Neural progenitor cell (in vitro differentiated cells): ENCODE measurements at regions not wholly inside any gene's neighbourhood (a gene's known extent, or its start where the extent isn't known, plus 50 kb on each side); places are given as distances from the start of the nearest gene placed in this dataset.

Experiments
- DNase-seq: peaks from one replicate; pipeline ENCODE4 v3.0.0-alpha.2; 2016; ENCODE audit warnings: low spot score
- H2AFZ ChIP-seq: fragments of 200-600 bp; sonication (generic); replicated peaks from 2 replicates; pipeline ENCODE4 v1.6.1; 2016; ENCODE audit warnings: antibody characterized with exemption
- H3F3A ChIP-seq: fragments of 200-600 bp; sonication (generic); 2 replicates; pipeline ENCODE4 v1.6.1; 2016; ENCODE audit warnings: antibody characterized with exemption, low read depth
- H3K27ac ChIP-seq: fragments of 200-600 bp; sonication (generic); 2 replicates; pipeline ENCODE4 v1.5.1; 2016; ENCODE audit warnings: mild to moderate bottlenecking
- H3K27me3 ChIP-seq: fragments of 200-600 bp; sonication (generic); 2 replicates; pipeline ENCODE4 v1.6.1; 2016; ENCODE audit warnings: mild to moderate bottlenecking, moderate library complexity
- H3K36me3 ChIP-seq: fragments of 200-600 bp; sonication (generic); 2 replicates; pipeline ENCODE4 v1.5.1; 2016
- H3K4me1 ChIP-seq: fragments of 200-600 bp; sonication (generic); 2 replicates; pipeline ENCODE4 v1.6.1; 2016; ENCODE audit warnings: mixed run types
- H3K4me2 ChIP-seq: fragments of 200-600 bp; sonication (generic); 2 replicates; pipeline ENCODE4 v1.6.1; 2016
- H3K4me3 ChIP-seq: fragments of 200-600 bp; sonication (generic); 2 replicates; pipeline ENCODE4 v1.5.1; 2016
- H3K79me2 ChIP-seq: fragments of 200-600 bp; sonication (generic); 2 replicates; pipeline ENCODE4 v1.6.1; 2016; ENCODE audit warnings: low read depth
- H3K9ac ChIP-seq: fragments of 200-600 bp; sonication (generic); 2 replicates; pipeline ENCODE4 v1.6.1; 2016
- H3K9me3 ChIP-seq: fragments of 200-600 bp; sonication (generic); 2 replicates; pipeline ENCODE4 v1.5.1; 2016; ENCODE audit warnings: low read depth
- H4K20me1 ChIP-seq: fragments of 200-600 bp; sonication (generic); 2 replicates; pipeline ENCODE4 v1.6.1; 2016; ENCODE audit warnings: low read depth
- H3K27ac Mint-ChIP-seq: 3 replicates; pipeline ENCODE4 v1.8.0; 2021; ENCODE audit warnings: mixed read lengths
- H3K27me3 Mint-ChIP-seq: 2 replicates; pipeline ENCODE4 v1.8.0; 2022; ENCODE audit warnings: low read depth, mild to moderate bottlenecking, inconsistent platforms, moderate library complexity, mixed read lengths; ENCODE audit not compliant: insufficient read depth
- H3K36me3 Mint-ChIP-seq: 3 replicates; pipeline ENCODE4 v1.8.0; 2021; ENCODE audit warnings: mixed read lengths
- H3K4me1 Mint-ChIP-seq: 3 replicates; pipeline ENCODE4 v1.8.0; 2021; ENCODE audit warnings: mixed read lengths
- H3K4me3 Mint-ChIP-seq: 3 replicates; pipeline ENCODE4 v1.8.0; 2021; ENCODE audit warnings: mild to moderate bottlenecking, moderate library complexity, mixed read lengths
- H3K9me3 Mint-ChIP-seq: 3 replicates; pipeline ENCODE4 v1.8.0; 2020; ENCODE audit warnings: mixed read lengths
- CTCF ChIP-seq: fragments of 200-600 bp; sonication (generic); IDR thresholded peaks from 2 replicates; pipeline ENCODE4 v1.5.1; 2017; ENCODE audit warnings: antibody characterized with exemption, mild to moderate bottlenecking
- EZH2 ChIP-seq: fragments of 200-600 bp; sonication (generic); IDR thresholded peaks from 2 replicates; pipeline ENCODE4 v1.6.1; 2017; ENCODE audit warnings: antibody characterized with exemption, mild to moderate bottlenecking, moderate library complexity
- EZH2phosphoT487 ChIP-seq: fragments of 200-600 bp; sonication (generic); IDR thresholded peaks from 2 replicates; pipeline ENCODE4 v1.6.1; 2017; ENCODE audit warnings: antibody characterized with exemption

DNA sequence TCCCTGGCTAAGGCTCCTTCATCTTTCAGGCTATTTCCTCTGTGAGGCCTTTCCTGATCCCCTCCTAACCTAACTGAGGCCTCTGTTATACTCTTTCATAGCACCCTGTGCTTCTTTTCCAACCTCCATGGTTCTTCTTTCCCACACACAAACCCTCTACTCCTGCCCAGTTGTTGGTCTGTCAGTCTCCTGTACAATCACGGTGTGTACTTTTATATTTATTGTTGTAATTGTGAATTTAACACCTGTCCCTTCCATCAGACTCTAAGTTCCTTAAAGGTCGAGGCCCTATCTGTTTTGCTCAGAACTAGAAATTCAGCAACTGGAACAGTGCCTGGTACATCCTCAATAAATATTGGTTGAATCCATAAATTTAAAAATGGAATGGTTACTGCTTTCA is 100.2 kb upstream of the KCNE2 start:
- no peaks in the 10 kb centered on the region for H3F3A ChIP-seq
- H3K4me3 ChIP-seq, result no peak overlapping the region
- peaks cover 4% of the 10 kb centered on the region for H3K27me3 Mint-ChIP-seq
- no peaks in the 10 kb centered on the region for H3K79me2 ChIP-seq
- H4K20me1 ChIP-seq, result no peaks in the 10 kb centered on the region
- H3K36me3 ChIP-seq, result no peaks in the 10 kb centered on the region
- H3K27ac Mint-ChIP-seq, result no peak overlapping the region
- no peak for DNase-seq
- no peak overlapping the region for H3K4me3 Mint-ChIP-seq
- H3K36me3 Mint-ChIP-seq, result peaks cover 10% of the 10 kb centered on the region
- H3K9me3 ChIP-seq, result no peaks in the 10 kb centered on the region
- H3K4me1 ChIP-seq, result no peaks in the 10 kb centered on the region
- H2AFZ ChIP-seq, result no peak overlapping the region
- H3K4me2 ChIP-seq, result no peak overlapping the region
- no peak overlapping the region for H3K9ac ChIP-seq
- no peaks in the 10 kb centered on the region for H3K27me3 ChIP-seq
- TF ChIP-seq EZH2phosphoT487 (no peak), CTCF (no peak), EZH2 (no peak)
- no peaks in the 10 kb centered on the region for H3K4me1 Mint-ChIP-seq
- H3K27ac ChIP-seq, result no peak overlapping the region
- H3K9me3 Mint-ChIP-seq, result peaks cover 13% of the 10 kb centered on the region

GRCh38 chr21:34266351-34266750 is 97.5 kb upstream of the KCNE2 start:
- Mint-ChIP-seq H3K27ac (no peak overlapping the region), H3K27me3 (peaks cover 4% of the 10 kb centered on the region), H3K9me3 (peaks cover 13% of the 10 kb centered on the region), H3K36me3 (peaks cover 10% of the 10 kb centered on the region), H3K4me3 (no peak overlapping the region), H3K4me1 (no peaks in the 10 kb centered on the region)
- DNase-seq, result no peak
- Histone ChIP-seq H3K4me3 (no peak overlapping the region), H3K9ac (no peak overlapping the region), H3K9me3 (no peaks in the 10 kb centered on the region), H3F3A (no peaks in the 10 kb centered on the region), H3K27me3 (no peaks in the 10 kb centered on the region), H3K4me2 (no peak overlapping the region), H4K20me1 (no peaks in the 10 kb centered on the region), H3K79me2 (no peaks in the 10 kb centered on the region), H3K4me1 (no peaks in the 10 kb centered on the region), H2AFZ (no peak overlapping the region), H3K27ac (no peak overlapping the region), H3K36me3 (no peaks in the 10 kb centered on the region)
- TF ChIP-seq CTCF (no peak), EZH2phosphoT487 (no peak), EZH2 (no peak)

DNA sequence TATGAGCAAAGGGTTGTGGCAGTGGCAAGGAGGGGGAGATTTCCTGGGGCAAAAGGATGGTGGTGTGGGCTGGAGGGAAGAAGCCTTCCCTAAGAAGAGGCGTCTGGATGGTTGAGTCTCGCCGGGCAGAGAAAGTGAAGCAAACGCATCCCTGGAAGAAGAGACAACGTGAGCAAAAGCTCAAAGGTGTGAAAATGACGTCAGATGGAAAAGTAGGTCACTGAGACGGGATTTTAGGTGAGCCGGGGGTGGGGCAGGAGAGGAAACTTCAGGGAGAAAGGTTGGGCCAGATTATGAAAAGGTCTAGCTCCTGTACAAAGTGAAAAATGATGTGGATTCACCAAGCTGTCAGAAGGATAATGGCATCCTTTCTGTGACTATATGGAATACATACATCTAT is 95.3 kb upstream of the KCNE2 start:
- no peaks in the 10 kb centered on the region for H3K36me3 ChIP-seq
- H3K9ac ChIP-seq, result no peak overlapping the region
- no peak for DNase-seq
- Mint-ChIP-seq H3K36me3 (peaks cover 4% of the 10 kb centered on the region), H3K27me3 (peaks cover 4% of the 10 kb centered on the region), H3K9me3 (peaks cover 7% of the 10 kb centered on the region), H3K4me1 (no peaks in the 10 kb centered on the region), H3K27ac (peak overlapping the region; percentile 9), H3K4me3 (no peak overlapping the region)
- no peaks in the 10 kb centered on the region for H3K4me1 ChIP-seq
- TF ChIP-seq CTCF, result no peak
- TF ChIP-seq EZH2phosphoT487, result no peak
- TF ChIP-seq EZH2, result no peak
- H3K79me2 ChIP-seq, result no peaks in the 10 kb centered on the region
- no peak overlapping the region for H3K27ac ChIP-seq
- H3K4me2 ChIP-seq, result no peak overlapping the region
- no peak overlapping the region for H2AFZ ChIP-seq
- H3K9me3 ChIP-seq, result no peaks in the 10 kb centered on the region
- H3F3A ChIP-seq, result no peaks in the 10 kb centered on the region
- H4K20me1 ChIP-seq, result no peaks in the 10 kb centered on the region
- H3K27me3 ChIP-seq, result no peaks in the 10 kb centered on the region
- no peak overlapping the region for H3K4me3 ChIP-seq

DNA sequence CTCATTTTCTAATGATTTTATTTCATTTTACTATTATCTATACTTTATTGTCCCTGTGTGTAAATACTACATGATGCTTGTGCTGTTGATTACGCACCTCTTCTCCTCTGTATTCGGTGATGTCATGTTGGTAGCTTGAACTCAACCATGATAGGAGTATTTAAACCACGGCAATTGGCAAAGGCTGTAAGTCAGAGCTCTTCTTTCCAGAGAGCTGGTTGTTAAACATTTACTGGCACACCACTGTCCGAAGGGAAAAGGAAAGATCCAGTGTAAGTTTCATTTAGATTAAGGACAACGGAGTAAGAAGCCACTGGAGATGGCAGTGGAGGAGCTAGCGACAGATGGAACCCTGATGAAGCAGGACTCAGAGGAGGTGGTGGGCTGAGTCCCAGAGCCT is 93.4 kb upstream of the KCNE2 start:
- Mint-ChIP-seq H3K27ac (no peak overlapping the region), H3K4me1 (no peaks in the 10 kb centered on the region), H3K27me3 (peaks cover 4% of the 10 kb centered on the region), H3K4me3 (no peak overlapping the region), H3K36me3 (no peaks in the 10 kb centered on the region), H3K9me3 (peaks cover 2% of the 10 kb centered on the region)
- no peak for DNase-seq
- H3K27me3 ChIP-seq, result no peaks in the 10 kb centered on the region
- no peak overlapping the region for H3K27ac ChIP-seq
- H3K36me3 ChIP-seq, result no peaks in the 10 kb centered on the region
- H3K4me3 ChIP-seq, result no peak overlapping the region
- H4K20me1 ChIP-seq, result no peaks in the 10 kb centered on the region
- no peak for TF ChIP-seq EZH2
- no peak for TF ChIP-seq CTCF
- TF ChIP-seq EZH2phosphoT487, result no peak
- no peaks in the 10 kb centered on the region for H3K79me2 ChIP-seq
- H3K4me2 ChIP-seq, result no peak overlapping the region
- H3K4me1 ChIP-seq, result no peaks in the 10 kb centered on the region
- no peaks in the 10 kb centered on the region for H3K9me3 ChIP-seq
- no peak overlapping the region for H3K9ac ChIP-seq
- H2AFZ ChIP-seq, result no peak overlapping the region
- no peaks in the 10 kb centered on the region for H3F3A ChIP-seq
